ENCODE measurements at regions not wholly inside any gene's neighbourhood (a gene's known extent, or its start where the extent isn't known, plus 50 kb on each side); places are given as distances from the start of the nearest gene placed in this dataset.

GRCh38 chr22:49015993-49016908 lies 811.4 kb downstream of the BRD1 start:
- H3K18ac ChIP-seq (ENCODE audit: low read length) = no peak overlapping the region
- H3K36me3 ChIP-seq (replicated peaks in 1 of 2; ENCODE audit: control insufficient read depth in 2 of 2, insufficient read depth in 2 of 2, low read length in 2 of 2) = no peaks in the 10 kb centered on the region
- DNase-seq (ENCODE audit: low spot score) = no peak
- H4K91ac ChIP-seq (ENCODE audit: low read depth, low read length, poor library complexity) = no peak overlapping the region
- no peak overlapping the region for H3K9ac ChIP-seq (ENCODE audit: low read depth, low read length, poor library complexity)
- H2BK5ac ChIP-seq (ENCODE audit: low read length) = no peak overlapping the region
- no peak overlapping the region for H2AFZ ChIP-seq (ENCODE audit: low read length)
- WGBS, 2 donors (ENCODE audit: extremely low coverage in 2 of 2, insufficient read length in 2 of 2, insufficient replicate concordance in 1 of 2) = no CpG with 5 or more reads among the region's 26 CpGs
- no peak overlapping the region for H3K14ac ChIP-seq (ENCODE audit: low read length)
- no peak overlapping the region for H2AK5ac ChIP-seq (ENCODE audit: low read depth, low read length)
- H3K9me3 ChIP-seq (replicated peaks in 1 of 2; ENCODE audit: control insufficient read depth in 2 of 2, insufficient read depth in 1 of 2, low read depth in 1 of 2, low read length in 2 of 2) = no peaks in the 10 kb centered on the region
- H3K4me3 ChIP-seq (ENCODE audit: low read length in 2 of 2) = no peak overlapping the region
- H3K27ac ChIP-seq (replicated peaks; ENCODE audit: low read length) = no peak overlapping the region
- peaks cover 5 to 8% of the 10 kb centered on the region in 2 donors for H3K4me1 ChIP-seq (ENCODE audit: control insufficient read depth in 2 of 2, insufficient read depth in 1 of 2, low read depth in 1 of 2, low read length in 2 of 2)
- H3K27me3 ChIP-seq (ENCODE audit: control insufficient read depth in 3 of 3, insufficient read depth in 3 of 3, low read depth in 1 of 3, low read length in 3 of 3) = no peaks in the 10 kb centered on the region
- no peak overlapping the region for H2BK120ac ChIP-seq (ENCODE audit: low read depth, low read length)
- H3K4ac ChIP-seq (ENCODE audit: low read length) = no peak overlapping the region
- H3K4me2 ChIP-seq (ENCODE audit: insufficient read depth, low read length, poor library complexity, severe bottlenecking) = no peak overlapping the region
- no peaks in the 10 kb centered on the region for H3K79me1 ChIP-seq (ENCODE audit: low read depth, low read length)
- no peak overlapping the region for H3K23ac ChIP-seq (ENCODE audit: low read depth, low read length, poor library complexity)
- no peak overlapping the region for H4K8ac ChIP-seq (ENCODE audit: low read depth, low read length)
- H2BK15ac ChIP-seq (ENCODE audit: low read length) = no peak overlapping the region
- no peak overlapping the region for H2BK12ac ChIP-seq (ENCODE audit: low read length)

- Histone ChIP-seq H3K18ac (ENCODE audit: low read length) (peak overlapping the region; percentile 31), H3K23ac (ENCODE audit: low read depth, low read length, poor library complexity) (no peak overlapping the region), H4K91ac (ENCODE audit: low read depth, low read length, poor library complexity) (no peak overlapping the region), H2BK120ac (ENCODE audit: low read depth, low read length) (no peak overlapping the region), H3K27me3 (ENCODE audit: control insufficient read depth in 3 of 3, insufficient read depth in 3 of 3, low read depth in 1 of 3, low read length in 3 of 3) (no peaks in the 10 kb centered on the region), H2BK15ac (ENCODE audit: low read length) (no peak overlapping the region), H3K14ac (ENCODE audit: low read length) (no peak overlapping the region), H3K4me1 (ENCODE audit: control insufficient read depth in 2 of 2, insufficient read depth in 1 of 2, low read depth in 1 of 2, low read length in 2 of 2) (peaks cover 2 to 8% of the 10 kb centered on the region in 2 donors), H4K8ac (ENCODE audit: low read depth, low read length) (no peak overlapping the region), H2BK5ac (ENCODE audit: low read length) (no peak overlapping the region), H3K9ac (ENCODE audit: low read depth, low read length, poor library complexity) (no peak overlapping the region), H3K79me1 (ENCODE audit: low read depth, low read length) (no peaks in the 10 kb centered on the region), H3K27ac (replicated peaks; ENCODE audit: low read length) (no peak overlapping the region), H2AFZ (ENCODE audit: low read length) (no peak overlapping the region), H2BK12ac (ENCODE audit: low read length) (no peak overlapping the region), H3K9me3 (replicated peaks in 1 of 2; ENCODE audit: control insufficient read depth in 2 of 2, insufficient read depth in 1 of 2, low read depth in 1 of 2, low read length in 2 of 2) (no peaks in the 10 kb centered on the region), H3K4me2 (ENCODE audit: insufficient read depth, low read length, poor library complexity, severe bottlenecking) (no peak overlapping the region), H2AK5ac (ENCODE audit: low read depth, low read length) (no peak overlapping the region), H3K4me3 (ENCODE audit: low read length in 2 of 2) (no peak overlapping the region), H3K4ac (ENCODE audit: low read length) (no peak overlapping the region), H3K36me3 (replicated peaks in 1 of 2; ENCODE audit: control insufficient read depth in 2 of 2, insufficient read depth in 2 of 2, low read length in 2 of 2) (no peaks in the 10 kb centered on the region)
- WGBS, 2 donors (ENCODE audit: extremely low coverage in 2 of 2, insufficient read length in 2 of 2, insufficient replicate concordance in 1 of 2) = no CpG with 5 or more reads among the region's 13 CpGs
- DNase-seq (ENCODE audit: low spot score) = no peak
These were observed 812.2 kb downstream of the BRD1 start for GRCh38 chr22:49015459-49015858.

- Histone ChIP-seq H3K9me3 (replicated peaks in 1 of 2; ENCODE audit: control insufficient read depth in 2 of 2, insufficient read depth in 1 of 2, low read depth in 1 of 2, low read length in 2 of 2) (no peaks in the 10 kb centered on the region), H3K18ac (ENCODE audit: low read length) (peak overlapping the region; percentile 46), H2BK12ac (ENCODE audit: low read length) (no peak overlapping the region), H3K4ac (ENCODE audit: low read length) (no peak overlapping the region), H3K79me1 (ENCODE audit: low read depth, low read length) (no peaks in the 10 kb centered on the region), H3K4me3 (ENCODE audit: low read length in 2 of 2) (no peak overlapping the region), H3K14ac (ENCODE audit: low read length) (no peak overlapping the region), H3K4me1 (ENCODE audit: control insufficient read depth in 2 of 2, insufficient read depth in 1 of 2, low read depth in 1 of 2, low read length in 2 of 2) (peaks cover 4 to 8% of the 10 kb centered on the region in 2 donors), H4K91ac (ENCODE audit: low read depth, low read length, poor library complexity) (no peak overlapping the region), H4K8ac (ENCODE audit: low read depth, low read length) (no peak overlapping the region), H3K36me3 (replicated peaks in 1 of 2; ENCODE audit: control insufficient read depth in 2 of 2, insufficient read depth in 2 of 2, low read length in 2 of 2) (no peaks in the 10 kb centered on the region), H2BK15ac (ENCODE audit: low read length) (no peak overlapping the region), H2BK5ac (ENCODE audit: low read length) (no peak overlapping the region), H3K27ac (replicated peaks; ENCODE audit: low read length) (no peak overlapping the region), H3K27me3 (ENCODE audit: control insufficient read depth in 3 of 3, insufficient read depth in 3 of 3, low read depth in 1 of 3, low read length in 3 of 3) (no peaks in the 10 kb centered on the region), H3K9ac (ENCODE audit: low read depth, low read length, poor library complexity) (no peak overlapping the region), H2AFZ (ENCODE audit: low read length) (no peak overlapping the region), H3K4me2 (ENCODE audit: insufficient read depth, low read length, poor library complexity, severe bottlenecking) (no peak overlapping the region), H3K23ac (ENCODE audit: low read depth, low read length, poor library complexity) (no peak overlapping the region), H2AK5ac (ENCODE audit: low read depth, low read length) (peak overlapping the region; percentile 3), H2BK120ac (ENCODE audit: low read depth, low read length) (no peak overlapping the region)
- no CpG with 5 or more reads among the region's 24 CpGs for WGBS, 2 donors (ENCODE audit: extremely low coverage in 2 of 2, insufficient read length in 2 of 2, insufficient replicate concordance in 1 of 2)
- no peak for DNase-seq (ENCODE audit: low spot score)
These were observed 813.2 kb downstream of the BRD1 start for GRCh38 chr22:49014227-49015201.

DNA sequence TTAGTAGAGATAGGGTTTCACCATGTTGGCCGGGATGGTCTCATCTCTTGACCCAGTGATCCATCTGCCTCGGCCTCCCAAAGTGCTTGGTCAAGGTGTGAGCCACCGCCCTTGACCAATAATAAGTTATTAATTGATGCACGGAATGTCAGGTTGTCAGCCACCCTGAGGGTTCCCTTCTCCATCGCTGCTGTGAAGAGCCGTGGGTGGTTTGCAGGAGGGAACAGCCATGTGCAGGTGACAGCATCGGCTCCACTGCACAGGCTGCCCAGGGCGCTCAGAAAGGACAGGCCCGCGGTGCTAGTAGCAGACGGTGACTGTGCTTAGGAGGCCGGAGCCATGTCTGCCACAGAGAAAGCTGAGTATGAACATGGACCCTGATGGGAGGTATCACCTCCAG lies 814.0 kb downstream of the BRD1 start:
- no peak overlapping the region for H3K4me2 ChIP-seq (ENCODE audit: insufficient read depth, low read length, poor library complexity, severe bottlenecking)
- H3K4me3 ChIP-seq (ENCODE audit: low read length in 2 of 2) = no peak overlapping the region
- H2BK5ac ChIP-seq (ENCODE audit: low read length) = no peak overlapping the region
- H3K4ac ChIP-seq (ENCODE audit: low read length) = no peak overlapping the region
- H3K79me1 ChIP-seq (ENCODE audit: low read depth, low read length) = no peaks in the 10 kb centered on the region
- no peak overlapping the region for H4K8ac ChIP-seq (ENCODE audit: low read depth, low read length)
- H2AFZ ChIP-seq (ENCODE audit: low read length) = no peak overlapping the region
- no peak overlapping the region for H2AK5ac ChIP-seq (ENCODE audit: low read depth, low read length)
- no peak overlapping the region for H2BK15ac ChIP-seq (ENCODE audit: low read length)
- H3K27ac ChIP-seq (replicated peaks; ENCODE audit: low read length) = no peak overlapping the region
- H3K36me3 ChIP-seq (replicated peaks in 1 of 2; ENCODE audit: control insufficient read depth in 2 of 2, insufficient read depth in 2 of 2, low read length in 2 of 2) = no peaks in the 10 kb centered on the region
- H2BK120ac ChIP-seq (ENCODE audit: low read depth, low read length) = no peak overlapping the region
- no CpG with 5 or more reads among the region's 12 CpGs for whole genome bisulfite sequencing, 2 donors (ENCODE audit: extremely low coverage in 2 of 2, insufficient read length in 2 of 2, insufficient replicate concordance in 1 of 2)
- H3K9ac ChIP-seq (ENCODE audit: low read depth, low read length, poor library complexity) = no peak overlapping the region
- no peak for DNase-seq (ENCODE audit: low spot score)
- H3K23ac ChIP-seq (ENCODE audit: low read depth, low read length, poor library complexity) = no peak overlapping the region
- no peak overlapping the region for H2BK12ac ChIP-seq (ENCODE audit: low read length)
- no peaks in the 10 kb centered on the region for H3K9me3 ChIP-seq (replicated peaks in 1 of 2; ENCODE audit: control insufficient read depth in 2 of 2, insufficient read depth in 1 of 2, low read depth in 1 of 2, low read length in 2 of 2)
- H3K4me1 ChIP-seq (ENCODE audit: control insufficient read depth in 2 of 2, insufficient read depth in 1 of 2, low read depth in 1 of 2, low read length in 2 of 2) = peaks cover 4 to 8% of the 10 kb centered on the region in 2 donors
- no peaks in the 10 kb centered on the region for H3K27me3 ChIP-seq (ENCODE audit: control insufficient read depth in 3 of 3, insufficient read depth in 3 of 3, low read depth in 1 of 3, low read length in 3 of 3)
- no peak overlapping the region for H3K18ac ChIP-seq (ENCODE audit: low read length)
- H3K14ac ChIP-seq (ENCODE audit: low read length) = no peak overlapping the region
- no peak overlapping the region for H4K91ac ChIP-seq (ENCODE audit: low read depth, low read length, poor library complexity)
